Loucy (cell line): ENCODE measurements at regions not wholly inside any gene's neighbourhood (a gene's known extent, or its start where the extent isn't known, plus 50 kb on each side); places are given as distances from the start of the nearest gene placed in this dataset.

ENCODE experiments used
- EZH2phosphoT487 ChIP-seq: fragments of 200-600 bp; IDR thresholded peaks from 2 replicates; pipeline ENCODE4 v1.6.1; 2018; ENCODE audit warnings: antibody characterized with exemption, mild to moderate bottlenecking, moderate library complexity, borderline replicate concordance
- TF ChIP-seq, protein P1 (sequence below): fragments of 200-600 bp; sonication (generic); conservative IDR thresholded peaks from 2 replicates; pipeline ENCODE4 v1.5.1; 2014; ENCODE audit warnings: mild to moderate bottlenecking, antibody characterized with exemption, low read length

DNA sequence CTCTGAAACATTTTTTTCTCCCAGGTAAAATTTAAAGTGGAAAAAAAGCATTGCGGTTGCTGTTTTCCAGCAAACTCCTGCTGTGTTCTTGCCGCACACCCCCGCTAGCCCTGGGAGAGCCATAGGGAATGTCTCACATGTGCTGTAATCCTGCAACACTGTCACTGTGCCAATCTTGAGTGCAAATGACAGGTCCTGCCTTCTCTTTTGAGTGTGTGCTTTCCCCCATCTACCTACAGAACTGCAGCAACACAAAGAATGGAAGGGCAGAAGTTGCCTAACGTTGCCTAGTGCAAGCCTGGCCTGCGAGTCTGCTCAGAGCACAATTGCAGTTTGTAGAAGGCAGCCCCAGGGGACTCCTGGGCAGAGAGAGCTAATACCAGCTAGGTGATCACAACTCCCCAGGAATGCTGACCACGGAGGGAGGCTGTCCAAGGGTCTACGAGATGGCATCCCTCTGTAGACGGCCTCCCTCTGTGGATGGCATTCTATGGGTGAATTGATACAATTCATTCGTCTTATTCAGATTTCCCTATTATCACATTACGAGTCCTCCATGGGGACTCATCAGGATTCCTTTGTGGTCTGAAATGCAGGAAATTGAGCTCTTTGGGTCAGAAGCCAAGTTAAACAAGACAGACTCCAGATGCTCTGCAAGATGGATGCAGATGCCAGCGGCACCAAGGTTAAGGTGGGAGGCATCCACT, 172.6 kb upstream of the S1PR3 start:
- TF ChIP-seq, protein P1, sequence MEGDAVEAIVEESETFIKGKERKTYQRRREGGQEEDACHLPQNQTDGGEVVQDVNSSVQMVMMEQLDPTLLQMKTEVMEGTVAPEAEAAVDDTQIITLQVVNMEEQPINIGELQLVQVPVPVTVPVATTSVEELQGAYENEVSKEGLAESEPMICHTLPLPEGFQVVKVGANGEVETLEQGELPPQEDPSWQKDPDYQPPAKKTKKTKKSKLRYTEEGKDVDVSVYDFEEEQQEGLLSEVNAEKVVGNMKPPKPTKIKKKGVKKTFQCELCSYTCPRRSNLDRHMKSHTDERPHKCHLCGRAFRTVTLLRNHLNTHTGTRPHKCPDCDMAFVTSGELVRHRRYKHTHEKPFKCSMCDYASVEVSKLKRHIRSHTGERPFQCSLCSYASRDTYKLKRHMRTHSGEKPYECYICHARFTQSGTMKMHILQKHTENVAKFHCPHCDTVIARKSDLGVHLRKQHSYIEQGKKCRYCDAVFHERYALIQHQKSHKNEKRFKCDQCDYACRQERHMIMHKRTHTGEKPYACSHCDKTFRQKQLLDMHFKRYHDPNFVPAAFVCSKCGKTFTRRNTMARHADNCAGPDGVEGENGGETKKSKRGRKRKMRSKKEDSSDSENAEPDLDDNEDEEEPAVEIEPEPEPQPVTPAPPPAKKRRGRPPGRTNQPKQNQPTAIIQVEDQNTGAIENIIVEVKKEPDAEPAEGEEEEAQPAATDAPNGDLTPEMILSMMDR: no peak
- TF ChIP-seq EZH2phosphoT487: no peak
